HG03571 (cell line): ENCODE measurements at regions not wholly inside any gene's neighbourhood (a gene's known extent, or its start where the extent isn't known, plus 50 kb on each side); places are given as distances from the start of the nearest gene placed in this dataset.
"Not testable (repeated sequence)": the region's sequence is repeated elsewhere in the genome, so short reads cannot be mapped to it uniquely, and the experiment has no call there.

Experiments used
- ATAC-seq: cut with Tn5 transposase; IDR thresholded peaks from one replicate; pipeline ENCODE4 v1.9.1; 2021; ENCODE audit not compliant: unreplicated experiment

- ATAC-seq, result no peak
Observed at GRCh38 chr16:87135246-87136030, 181.8 kb downstream of the C16orf95 start.

GRCh38 chr16:87138316-87138715 is 178.9 kb downstream of the C16orf95 start:
- ATAC-seq, result no peak

GRCh38 chr16:87138738-87139267 is 178.4 kb downstream of the C16orf95 start:
- ATAC-seq, result no peak

DNA sequence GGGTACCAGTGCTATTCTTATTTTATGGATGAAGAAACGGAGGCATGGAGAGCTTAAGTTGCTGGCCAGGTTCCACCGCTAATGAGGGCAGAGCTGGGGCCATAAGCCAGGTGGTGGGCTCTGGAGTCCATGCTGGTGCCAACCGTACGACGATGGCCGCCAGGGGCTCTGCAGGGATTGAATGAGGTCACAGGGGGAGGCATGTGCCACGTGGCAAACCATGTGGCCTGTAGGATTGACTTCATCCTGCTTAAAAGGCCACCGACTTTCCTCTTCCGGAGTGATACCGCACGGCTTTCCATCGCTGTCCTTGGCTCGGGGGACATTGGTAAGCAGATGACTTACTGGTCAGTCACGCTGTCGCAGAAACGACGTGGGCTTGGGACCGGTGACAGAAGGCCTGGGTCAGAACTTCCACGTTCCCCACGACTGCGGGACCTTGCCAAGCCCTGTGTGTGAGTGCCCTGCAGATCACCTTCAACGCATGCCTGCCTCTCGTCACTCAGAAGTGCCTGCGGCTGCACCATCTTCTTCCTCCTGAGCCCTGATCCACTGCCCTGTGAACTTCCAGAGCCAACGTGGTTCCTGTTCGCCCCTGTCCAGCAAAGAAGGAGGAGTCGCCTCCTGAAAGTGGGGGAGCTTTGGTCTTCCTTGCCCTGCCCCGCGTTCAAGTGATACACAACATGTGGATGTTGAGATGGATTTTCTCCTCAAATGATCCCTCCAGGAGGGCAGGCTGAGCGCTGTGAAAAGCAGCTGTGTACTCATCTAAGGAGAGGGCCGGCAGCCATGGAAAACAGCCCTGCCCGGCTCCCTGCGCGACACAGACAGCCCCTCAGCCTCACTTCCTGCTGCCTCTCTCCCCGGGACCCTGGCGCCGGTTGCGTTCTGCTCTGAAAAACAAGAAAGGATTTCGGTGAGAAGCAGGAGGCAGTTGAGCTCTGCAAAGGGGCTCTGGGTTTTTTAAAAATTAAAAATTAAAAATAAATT is 176.7 kb downstream of the C16orf95 start:
- no peak for ATAC-seq

- ATAC-seq, result no peak
Observed at GRCh38 chr16:87141402-87141801, 175.8 kb downstream of the C16orf95 start.

DNA sequence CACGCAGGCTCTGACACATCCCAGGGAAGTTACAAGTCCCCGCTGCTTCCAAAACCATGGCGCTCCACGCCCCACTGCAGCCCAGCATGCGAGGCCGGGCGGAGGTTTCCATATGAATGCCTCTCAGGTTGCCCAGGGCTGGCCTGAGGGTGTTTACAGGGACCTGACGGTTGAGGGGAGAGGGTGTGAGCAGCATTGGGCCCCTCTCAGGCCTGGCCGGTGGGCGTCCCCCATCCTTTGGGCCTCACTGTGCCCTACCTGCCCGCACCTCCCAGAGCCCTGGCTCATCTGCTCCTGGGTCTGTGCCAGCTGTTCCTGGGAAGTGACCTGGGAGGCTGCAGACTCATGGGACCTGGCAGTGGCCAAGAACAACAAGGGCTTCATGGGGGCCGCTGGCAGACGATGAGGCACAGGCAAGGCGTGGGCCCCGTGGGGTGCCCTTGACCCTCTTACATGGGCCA is 173.5 kb downstream of the C16orf95 start:
- ATAC-seq, result no peak

GRCh38 chr16:87144232-87144631 is 173.0 kb downstream of the C16orf95 start:
- ATAC-seq, result no peak

DNA sequence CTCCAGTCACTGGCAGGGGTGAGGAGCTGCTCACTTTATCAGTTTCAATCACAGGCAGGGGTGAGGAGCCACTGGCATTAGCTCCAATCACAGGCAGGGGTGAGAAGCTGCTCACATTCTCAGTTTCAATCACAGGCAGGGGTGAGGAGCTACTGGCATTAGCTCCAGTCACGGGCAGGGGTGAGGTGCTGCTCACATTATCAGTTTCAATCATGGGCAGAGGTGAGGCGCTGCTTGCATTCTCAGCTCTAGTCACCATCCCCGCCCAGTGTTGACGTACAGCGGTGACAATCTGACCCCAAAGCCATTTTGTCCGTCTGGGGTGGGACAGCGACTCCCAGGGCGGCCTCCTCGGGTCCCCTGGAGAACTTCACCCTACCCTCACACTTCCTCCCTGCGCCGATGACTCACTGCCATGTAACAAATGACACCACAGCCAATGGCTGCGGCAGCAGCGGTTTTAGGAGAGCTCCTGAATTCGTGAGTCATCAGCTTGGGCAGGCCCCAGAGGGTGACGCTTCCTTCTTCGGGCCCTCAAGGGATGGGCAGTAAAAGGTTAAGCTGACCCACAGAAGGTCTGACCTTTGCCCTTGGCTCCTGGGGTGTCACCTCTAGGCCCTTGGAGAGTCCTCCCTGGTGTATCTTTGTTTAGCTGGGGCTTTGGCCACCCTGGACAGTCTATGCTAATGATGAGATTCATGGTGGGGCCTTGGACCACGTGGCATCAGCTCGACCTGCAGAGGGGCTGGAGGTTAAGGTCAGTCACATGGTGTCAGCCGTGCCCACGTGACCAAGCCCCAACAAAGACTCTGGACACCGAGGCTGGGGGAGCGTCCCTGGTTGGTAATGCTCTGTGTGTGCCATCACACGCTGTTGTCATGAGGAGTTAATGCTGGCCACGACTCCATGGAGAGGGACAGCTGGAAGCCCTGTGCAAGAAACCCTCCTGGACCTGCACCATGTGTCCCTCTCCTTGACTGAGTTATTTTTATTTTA is 171.7 kb downstream of the C16orf95 start:
- no peak for ATAC-seq

DNA sequence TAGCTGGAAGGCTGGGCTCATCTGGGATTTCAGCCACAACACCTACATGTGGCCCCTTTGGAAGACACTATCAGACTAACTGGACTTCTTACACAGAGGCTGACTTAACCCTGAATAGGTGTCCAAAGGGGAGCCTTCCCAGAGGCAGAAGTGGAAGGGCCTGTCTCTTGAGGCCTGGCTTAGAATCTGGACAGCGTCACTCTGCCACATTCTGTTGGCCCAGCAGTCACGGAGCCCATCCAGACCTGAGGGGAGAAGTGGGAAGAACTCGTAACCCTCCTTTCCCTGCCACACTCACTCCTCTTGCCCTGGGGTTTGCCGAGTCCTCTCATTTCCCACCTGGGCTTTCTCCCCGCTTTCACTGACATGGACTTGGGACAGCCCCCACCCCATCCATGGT is 170.5 kb downstream of the C16orf95 start:
- ATAC-seq, result no peak

DNA sequence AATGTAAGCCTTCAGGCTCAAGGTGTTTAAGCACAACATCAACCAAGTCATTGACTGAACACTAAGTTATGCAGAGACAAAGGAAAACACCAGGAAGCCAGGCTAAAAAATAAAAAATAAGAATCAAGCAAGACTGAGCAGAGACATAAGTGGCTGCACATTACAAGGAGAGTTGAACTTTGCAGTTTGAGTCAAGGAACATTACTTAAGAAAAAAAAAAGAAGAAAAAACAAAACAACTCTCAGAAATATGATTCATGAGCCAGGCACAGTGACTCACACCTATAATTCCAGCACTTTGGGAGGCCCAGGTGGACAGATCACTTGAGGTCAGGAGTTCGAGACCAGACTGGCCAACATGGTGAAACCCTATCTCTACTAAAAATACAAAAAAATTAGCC is 168.1 kb downstream of the C16orf95 start:
- no peak for ATAC-seq

DNA sequence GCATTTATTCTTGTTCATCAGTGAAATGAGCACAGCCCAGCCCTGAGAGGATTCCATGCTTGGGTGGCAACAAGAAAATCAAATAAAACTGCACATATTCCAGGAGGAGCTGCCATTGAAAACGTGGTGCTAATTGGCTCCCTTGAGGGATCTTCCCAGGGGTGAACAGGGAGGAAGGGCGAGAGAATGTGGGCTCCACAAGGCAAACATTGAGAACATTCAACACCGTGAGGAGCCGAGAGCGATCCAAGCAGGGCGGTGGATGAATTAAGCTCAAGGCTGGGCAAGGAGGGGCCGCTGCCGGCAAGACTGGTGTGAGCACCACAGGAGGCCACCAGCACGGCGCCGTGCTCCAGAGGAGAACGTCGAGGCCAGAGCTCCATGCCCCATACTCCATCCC is 166.9 kb downstream of the C16orf95 start:
- ATAC-seq, result no peak

GRCh38 chr16:87150681-87151280 is 166.4 kb downstream of the C16orf95 start:
- ATAC-seq, result no peak

DNA sequence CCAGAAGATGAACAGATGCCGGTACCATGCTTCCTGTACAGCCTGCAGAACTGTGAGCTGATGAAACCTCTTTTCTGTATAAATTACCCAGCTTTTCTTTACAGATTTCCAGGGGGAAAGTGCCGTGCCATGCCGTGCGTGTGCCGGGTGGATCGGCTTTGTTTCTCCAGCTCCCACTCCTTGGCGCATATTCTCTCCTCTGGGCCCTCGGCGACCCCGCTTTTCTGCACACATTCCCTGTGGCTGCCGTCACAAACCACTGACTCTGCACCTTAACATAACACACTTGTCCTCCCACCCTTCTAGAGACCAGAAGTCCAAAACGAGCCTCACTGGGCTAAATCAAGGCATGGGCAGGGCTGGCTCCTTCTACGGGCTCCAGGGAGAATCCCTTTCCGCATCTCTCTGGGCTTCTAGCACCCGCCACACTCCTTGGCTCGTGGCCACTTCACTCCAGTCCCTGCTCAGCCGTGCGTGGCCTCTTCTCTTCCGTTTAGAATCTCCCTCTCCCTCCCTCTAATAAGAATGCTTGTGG is 164.9 kb downstream of the C16orf95 start:
- ATAC-seq, result no peak

DNA sequence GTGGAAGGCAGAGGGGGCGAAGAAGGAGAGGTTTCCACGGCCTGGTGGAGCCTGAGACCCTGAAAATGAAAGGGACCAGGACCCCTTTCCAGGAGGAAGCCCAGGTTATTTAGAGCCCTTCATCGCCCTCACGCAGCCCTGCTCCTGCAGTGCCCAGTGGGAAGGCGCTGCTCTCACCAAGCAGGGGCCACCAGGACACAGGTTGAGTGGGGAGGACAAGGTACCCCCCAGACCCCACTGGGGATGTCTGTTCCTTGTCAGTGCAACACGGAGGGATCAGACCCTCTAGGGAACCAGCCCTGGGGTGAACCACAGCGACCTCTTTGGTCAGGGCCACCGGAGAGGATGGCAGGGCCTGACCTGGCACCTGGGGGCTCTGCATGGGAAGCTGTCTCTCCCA is 163.9 kb downstream of the C16orf95 start:
- ATAC-seq, result no peak

DNA sequence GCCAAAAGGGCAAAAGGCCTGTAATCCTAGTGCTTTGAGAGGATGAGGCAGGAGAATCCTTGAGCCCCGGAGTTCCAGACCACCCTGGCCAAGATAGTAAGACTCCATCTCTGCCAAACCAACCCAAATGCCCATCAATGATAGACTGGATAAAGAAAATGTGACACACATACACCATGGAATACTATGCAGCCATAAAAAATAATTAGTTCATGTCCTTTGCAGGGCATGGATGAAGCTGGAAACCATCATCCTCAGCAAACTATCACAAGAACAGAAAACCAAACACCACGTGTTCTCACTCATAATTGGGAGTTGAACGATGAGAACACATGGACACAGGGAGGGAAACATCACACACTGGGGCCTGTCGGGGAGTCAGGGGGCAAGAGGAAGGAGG is 161.9 kb downstream of the C16orf95 start:
- not testable (repeated sequence) for ATAC-seq

GRCh38 chr16:87156195-87156594 is 161.0 kb downstream of the C16orf95 start:
- ATAC-seq, result no peak

DNA sequence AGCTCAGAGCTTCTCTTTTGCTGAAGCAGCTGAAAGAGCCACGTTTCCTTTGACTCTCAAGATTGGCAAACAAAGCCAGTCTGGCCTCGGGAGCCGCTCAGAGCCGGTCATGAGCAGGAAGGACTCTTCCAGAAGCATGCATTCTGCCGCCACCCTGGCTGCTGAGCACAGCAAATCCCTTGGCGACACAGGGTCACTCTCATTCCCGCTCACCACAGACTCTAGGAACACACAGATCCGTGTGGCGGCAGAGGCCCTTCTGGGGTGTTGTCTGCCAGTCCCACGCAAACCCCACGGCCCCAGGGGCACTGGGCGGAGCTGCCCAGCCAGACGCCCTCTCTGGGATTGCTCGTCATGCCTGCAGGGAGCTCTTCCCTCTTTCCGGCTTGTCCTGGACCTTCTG is 157.0 kb downstream of the C16orf95 start:
- no peak for ATAC-seq

- ATAC-seq, result no peak
Observed at GRCh38 chr16:87160701-87161337, 156.4 kb downstream of the C16orf95 start.

- ATAC-seq, result not testable (repeated sequence)
Observed at GRCh38 chr16:87161410-87161809, 155.8 kb downstream of the C16orf95 start.
